H1 (cell line): ENCODE measurements at regions not wholly inside any gene's neighbourhood (a gene's known extent, or its start where the extent isn't known, plus 50 kb on each side); places are given as distances from the start of the nearest gene placed in this dataset.

Experiments
- BRCA1 ChIP-seq: IDR thresholded peaks from 2 replicates; pipeline ENCODE4 v1.6.1; 2012; ENCODE audit warnings: low read depth, low read length, improper control_type of control experiment
- CTCF ChIP-seq, 3 experiments: IDR thresholded peaks; 1 replicate in 2 of 3; 2 replicates in 1 of 3; pipeline versions ENCODE4 v1.5.1 to v1.6.1; 2011; ENCODE audit warnings: low read length in 3 of 3, mild to moderate bottlenecking in 3 of 3, inconsistent platforms in 2 of 3, low read depth in 1 of 3, moderate library complexity in 1 of 3; ENCODE audit not compliant: insufficient read depth in 1 of 3; ENCODE audit errors: control extremely low read depth in 1 of 3
- EZH2 ChIP-seq: fragments of 200-600 bp; sonication (generic); IDR thresholded peaks from 2 replicates; pipeline ENCODE4 v1.7.1; 2012; ENCODE audit warnings: low read depth, mild to moderate bottlenecking, moderate library complexity, low read length, inconsistent platforms; ENCODE audit not compliant: severe bottlenecking
- GABPA ChIP-seq: IDR thresholded peaks from 2 replicates; pipeline ENCODE4 v1.6.1; 2011; ENCODE audit warnings: mild to moderate bottlenecking, low read length, moderate library complexity, borderline replicate concordance; ENCODE audit not compliant: insufficient read depth
- HDAC2 ChIP-seq, 2 experiments: fragments of 300-600 bp in 1 of 2; sonication (generic) in 1 of 2; IDR thresholded peaks; 2 replicates each; pipeline ENCODE4 v1.6.1; 2011 to 2012; ENCODE audit warnings: low read depth in 2 of 2, low read length in 2 of 2, mild to moderate bottlenecking in 2 of 2, moderate library complexity in 2 of 2, borderline replicate concordance in 1 of 2, inconsistent platforms in 1 of 2
- HDAC6 ChIP-seq: IDR thresholded peaks from one replicate; pipeline ENCODE4 v1.7.1; 2012; ENCODE audit warnings: low read depth, mild to moderate bottlenecking, inconsistent platforms, low read length, moderate library complexity
- JUND ChIP-seq: IDR thresholded peaks from 2 replicates; pipeline ENCODE4 v1.6.1; 2011; ENCODE audit warnings: mild to moderate bottlenecking, improper control_type of control experiment, low read length
- POLR2A ChIP-seq, 2 experiments: IDR thresholded peaks; 1 replicate in 1 of 2; 2 replicates in 1 of 2; pipeline ENCODE4 v1.6.1; 2011; ENCODE audit warnings: low read depth in 2 of 2, low read length in 2 of 2, mild to moderate bottlenecking in 2 of 2; ENCODE audit errors: control extremely low read depth in 1 of 2
- POLR2AphosphoS5 ChIP-seq: IDR thresholded peaks from 2 replicates; pipeline ENCODE4 v1.6.1; 2011; ENCODE audit warnings: low read depth, low read length
- POU5F1 ChIP-seq: IDR thresholded peaks from 2 replicates; pipeline ENCODE4 v1.6.1; 2011; ENCODE audit warnings: low read depth, mild to moderate bottlenecking, low read length, moderate library complexity
- RAD21 ChIP-seq, 2 experiments: IDR thresholded peaks in 1 of 2; conservative IDR thresholded peaks in 1 of 2; 2 replicates each; pipeline ENCODE4 v1.6.1; 2011; ENCODE audit warnings: low read depth in 2 of 2, low read length in 2 of 2, improper control_type of control experiment in 1 of 2, inconsistent platforms in 1 of 2, mild to moderate bottlenecking in 1 of 2, moderate library complexity in 1 of 2
- TAF7 ChIP-seq: optimal IDR thresholded peaks from 2 replicates; pipeline ENCODE3; 2011; ENCODE audit warnings: low read depth, mild to moderate bottlenecking, inconsistent platforms, low read length, moderate library complexity, borderline replicate concordance
- TEAD4 ChIP-seq: IDR thresholded peaks from 2 replicates; pipeline ENCODE4 v1.6.1; 2012; ENCODE audit warnings: low read depth, low read length, inconsistent platforms, mixed read lengths
- ZNF274 ChIP-seq: IDR thresholded peaks from 2 replicates; pipeline ENCODE4 v1.7.0; 2012; ENCODE audit warnings: low read length, borderline replicate concordance; ENCODE audit errors: extremely low read depth

- TF ChIP-seq EZH2 (no peak), BRCA1 (no peak), HDAC6 (no peak), CTCF (IDR thresholded peaks at IDR 0.05; ENCODE audit: control extremely low read depth in 1 of 3, insufficient read depth in 1 of 3, low read depth in 1 of 3, low read length in 3 of 3) (no peak), POLR2A (IDR thresholded peaks at IDR 0.05; ENCODE audit: control extremely low read depth in 1 of 2, low read depth in 2 of 2, low read length in 2 of 2) (no peak), POLR2AphosphoS5 (no peak), JUND (no peak), TAF7 (no peak), ZNF274 (no peak), HDAC2 (IDR thresholded peaks at IDR 0.05; ENCODE audit: borderline replicate concordance in 1 of 2, low read depth in 2 of 2, low read length in 2 of 2) (no peak), RAD21 (IDR thresholded peaks at IDR 0.05 in 1 of 2, conservative IDR thresholded peaks at IDR 0.05 in 1 of 2; ENCODE audit: low read depth in 2 of 2, low read length in 2 of 2) (no peak), POU5F1 (no peak), TEAD4 (no peak), GABPA (no peak)
Observed at GRCh38 chr3:13158408-13158807, 85.2 kb upstream of the IQSEC1 start.
